Stimulated activated CD4-positive, alpha-beta T cell treated with anti-CD3 and anti-CD28 coated beads, Interleukin-4, amount 100 ng/mL, for 1 hour (primary cell): ENCODE measurements at regions not wholly inside any gene's neighbourhood (a gene's known extent, or its start where the extent isn't known, plus 50 kb on each side); places are given as distances from the start of the nearest gene placed in this dataset.

Experiments used
- DNase-seq: peaks from one replicate; pipeline ENCODE4 v3.0.0-alpha.2; 2020

- no peak for DNase-seq
These were observed 50.0 kb upstream of the SYT13 start for GRCh38 chr11:45336136-45336535.
